ENCODE measurements at regions not wholly inside any gene's neighbourhood (a gene's known extent, or its start where the extent isn't known, plus 50 kb on each side); places are given as distances from the start of the nearest gene placed in this dataset.

GRCh38 chr20:22908437-22908836 is 126.7 kb upstream of the SSTR4 start:
- no peak for TF ChIP-seq ARNT (IDR thresholded peaks at IDR 0.05)
- no peak for TF ChIP-seq FOXA1 (IDR thresholded peaks at IDR 0.05)
- TF ChIP-seq HDGF (IDR thresholded peaks at IDR 0.05; ENCODE audit: borderline replicate concordance), result no peak
- no peak for TF ChIP-seq PKNOX1 (IDR thresholded peaks at IDR 0.05)
- no peak for TF ChIP-seq SP1 (IDR thresholded peaks at IDR 0.05)
- TF ChIP-seq NFRKB (IDR thresholded peaks at IDR 0.05), result no peak
- no peak for TF ChIP-seq SUZ12 (IDR thresholded peaks at IDR 0.05)
- no peak for TF ChIP-seq TARDBP (IDR thresholded peaks at IDR 0.05)
- TF ChIP-seq ZNF384 (IDR thresholded peaks at IDR 0.05), result no peak

Data from HEK293T (cell line).